BJ (cell line): ENCODE measurements at regions not wholly inside any gene's neighbourhood (a gene's known extent, or its start where the extent isn't known, plus 50 kb on each side); places are given as distances from the start of the nearest gene placed in this dataset. TPM values are rescaled to one million over a fixed set of nuclear protein-coding genes. Genes with fewer than 3 reads are reported as not detected.
"Not testable (repeated sequence)": the region's sequence is repeated elsewhere in the genome, so short reads cannot be mapped to it uniquely, and the experiment has no call there.

Source experiments
- CTCF ChIA-PET: fragments of 350-600 bp; formaldehyde crosslinking; extraction: SDS; loops from one replicate; lab custom pipeline; 2021; ENCODE audit warnings: antibody characterized with exemption, inconsistent platforms; lab: Yijun Ruan, JAX
- POLR2A ChIA-PET: fragments of 300-600 bp; sonication (Branson Sonifier 250); formaldehyde crosslinking; extraction: SDS; loops from one replicate; lab custom pipeline; 2021; ENCODE audit warnings: antibody characterized with exemption; lab: Charles Lee
- DNase-seq: peaks from one replicate; pipeline ENCODE4 v3.0.0-alpha.2; 2011; ENCODE audit warnings: low read depth
- H3K27me3 ChIP-seq: 2 replicates; pipeline ENCODE4 v1.6.0; 2011; ENCODE audit warnings: low read length; ENCODE audit not compliant: control insufficient read depth, insufficient read depth
- H3K36me3 ChIP-seq: 2 replicates; pipeline ENCODE4 v1.5.1; 2011; ENCODE audit warnings: low read length; ENCODE audit not compliant: control insufficient read depth, insufficient read depth
- H3K4me3 ChIP-seq: 2 replicates; pipeline ENCODE4 v1.5.1; 2011; ENCODE audit warnings: low read depth, mild to moderate bottlenecking, control low read depth, low read length
- CTCF ChIP-seq: IDR thresholded peaks from 2 replicates; pipeline ENCODE4 v1.5.1; 2011; ENCODE audit warnings: low read depth, mild to moderate bottlenecking, control low read depth, inconsistent platforms, low read length, moderate library complexity; ENCODE audit not compliant: insufficient read depth
- small RNA-seq: library from RNA; depleted of rRNA; stranded (forward); fragments of <200 nt; gene quantifications from one replicate; pipeline ENCODE3, GENCODE V24; 2012; ENCODE audit warnings: low replicate concordance, low read depth; ENCODE audit not compliant: insufficient read length

GRCh38 chrX:111615227-111615626 is 65.7 kb upstream of the ALG13 start:
- POLR2A ChIA-PET = no interaction called here
- no peak for TF ChIP-seq CTCF
- Histone ChIP-seq H3K27me3 (no peaks in the 10 kb centered on the region), H3K36me3 (no peaks in the 10 kb centered on the region), H3K4me3 (no peak overlapping the region)
- CTCF ChIA-PET = no interaction called here
- no peak for DNase-seq

GRCh38 chrX:111616786-111617185 is 64.2 kb upstream of the ALG13 start:
- Histone ChIP-seq H3K36me3 (no peaks in the 10 kb centered on the region), H3K4me3 (no peak overlapping the region), H3K27me3 (no peaks in the 10 kb centered on the region)
- POLR2A ChIA-PET = no interaction called here
- DNase-seq = no peak
- no peak for TF ChIP-seq CTCF
- CTCF ChIA-PET = no interaction called here

DNA sequence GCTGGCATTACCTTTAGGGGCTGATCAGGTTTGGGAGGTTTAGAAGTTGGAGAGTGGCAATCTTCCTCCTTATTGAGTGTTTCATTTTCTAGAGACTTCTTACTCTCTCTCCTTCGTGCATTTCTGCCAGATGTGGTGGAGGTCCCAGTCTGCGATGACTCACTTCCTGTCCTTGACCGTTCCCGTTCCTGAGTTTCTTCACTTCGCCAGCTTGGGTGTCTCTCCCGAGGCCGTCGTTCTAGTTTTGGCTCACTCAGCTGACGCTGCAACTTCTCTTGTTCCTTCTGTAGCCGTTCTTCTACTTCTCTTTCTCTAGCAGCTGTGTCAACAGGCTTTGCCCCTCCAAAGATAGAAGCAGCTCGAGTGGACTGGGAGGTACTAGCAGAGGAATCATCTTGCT is 60.9 kb upstream of the ALG13 start:
- CTCF ChIA-PET = not testable (repeated sequence)

DNA sequence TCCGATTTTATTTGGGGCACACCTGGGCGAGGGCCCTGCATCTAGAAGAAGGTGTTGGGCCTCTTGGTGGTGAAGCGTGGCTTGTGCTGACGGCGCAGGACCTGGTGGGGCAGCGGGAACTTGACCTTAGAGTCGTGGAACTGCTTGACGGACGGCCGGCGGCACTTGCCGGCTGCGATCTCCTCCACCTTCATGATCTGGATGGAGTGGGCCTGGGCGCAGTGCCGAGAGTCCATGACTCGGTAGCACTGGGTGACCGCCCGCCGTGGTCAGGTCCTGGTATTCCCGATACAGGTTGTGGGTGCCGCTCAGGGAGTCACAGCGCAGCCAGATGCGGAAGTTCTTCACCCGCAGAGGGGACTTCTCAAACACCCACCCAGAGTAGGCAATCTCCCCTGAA is 56.8 kb upstream of the ALG13 start:
- DNase-seq = no peak
- ChIA-PET CTCF (no interaction called here), POLR2A (no interaction called here)
- Histone ChIP-seq H3K4me3 (no peak overlapping the region), H3K36me3 (no peaks in the 10 kb centered on the region), H3K27me3 (no peaks in the 10 kb centered on the region)
- no peak for TF ChIP-seq CTCF

More for the DNA sequence above, 60.9 kb upstream of the ALG13 start:
- POLR2A ChIA-PET, DNase-seq, H3K36me3 ChIP-seq, H3K4me3 ChIP-seq, H3K27me3 ChIP-seq: not testable (repeated sequence)

GRCh38 chrX:111627256-111627655 is 53.7 kb upstream of the ALG13 start:
- H3K4me3 ChIP-seq, CTCF ChIA-PET, H3K36me3 ChIP-seq, DNase-seq, POLR2A ChIA-PET, H3K27me3 ChIP-seq: not testable (repeated sequence)

Small RNA genes lying in the stretch of these regions (small RNA-seq; reads per million reads assigned to genes)
- not detected for gene AL589880.1
